Mesendoderm (in vitro differentiated cells): ENCODE measurements at regions not wholly inside any gene's neighbourhood (a gene's known extent, or its start where the extent isn't known, plus 50 kb on each side); places are given as distances from the start of the nearest gene placed in this dataset.

Experiments
- DNase-seq: peaks from one replicate; pipeline ENCODE4 v3.0.0; 2013
- H2AK5ac ChIP-seq: 2 replicates; pipeline ENCODE4 v1.6.1; 2013; ENCODE audit warnings: low read length, inconsistent platforms
- H2BK120ac ChIP-seq: 2 replicates; pipeline ENCODE4 v1.6.1; 2013; ENCODE audit warnings: low read depth, mild to moderate bottlenecking, low read length, moderate library complexity, mixed read lengths
- H2BK15ac ChIP-seq: replicated peaks from 2 replicates; pipeline ENCODE4 v1.6.1; 2013; ENCODE audit warnings: low read depth, mild to moderate bottlenecking, moderate library complexity
- H2BK5ac ChIP-seq: 2 replicates; pipeline ENCODE4 v1.6.1; 2013; ENCODE audit warnings: low read length, inconsistent platforms
- H3K18ac ChIP-seq: 2 replicates; pipeline ENCODE4 v1.6.1; 2013; ENCODE audit warnings: mild to moderate bottlenecking, low read length, mixed read lengths
- H3K23ac ChIP-seq: one replicate; pipeline ENCODE4 v1.6.1; 2013; ENCODE audit warnings: low read length
- H3K27ac ChIP-seq: 2 replicates; pipeline ENCODE4 v1.5.1; 2013; ENCODE audit warnings: low read depth, mild to moderate bottlenecking, inconsistent platforms, low read length, moderate library complexity
- H3K27me3 ChIP-seq: 2 replicates; pipeline ENCODE4 v1.6.1; 2013; ENCODE audit warnings: low read length, control low read depth, mild to moderate bottlenecking, inconsistent platforms; ENCODE audit not compliant: insufficient read depth, poor library complexity
- H3K36me3 ChIP-seq: 2 replicates; pipeline ENCODE4 v1.6.1; 2013; ENCODE audit warnings: low read length, inconsistent platforms; ENCODE audit not compliant: control insufficient read depth, insufficient read depth
- H3K4ac ChIP-seq: one replicate; pipeline ENCODE4 v1.6.1; 2013; ENCODE audit warnings: low read depth, mild to moderate bottlenecking, low read length, moderate library complexity
- H3K4me1 ChIP-seq: 2 replicates; pipeline ENCODE4 v1.6.1; 2013; ENCODE audit warnings: low read depth, low read length, inconsistent platforms; ENCODE audit not compliant: control insufficient read depth
- H3K4me2 ChIP-seq: 2 replicates; pipeline ENCODE4 v1.6.1; 2013; ENCODE audit warnings: low read length
- H3K4me3 ChIP-seq: 2 replicates; pipeline ENCODE4 v1.5.1; 2013; ENCODE audit warnings: mild to moderate bottlenecking, low read length
- H3K56ac ChIP-seq: one replicate; pipeline ENCODE4 v1.6.1; 2013; ENCODE audit warnings: low read length
- H3K79me1 ChIP-seq: 2 replicates; pipeline ENCODE4 v1.6.1; 2013; ENCODE audit warnings: low read length, inconsistent platforms
- H3K79me2 ChIP-seq: 2 replicates; pipeline ENCODE4 v1.6.1; 2013; ENCODE audit warnings: mild to moderate bottlenecking, low read length; ENCODE audit not compliant: control insufficient read depth, insufficient read depth
- H3K9ac ChIP-seq: 2 replicates; pipeline ENCODE4 v1.6.1; 2013; ENCODE audit warnings: low read length, inconsistent platforms
- H4K5ac ChIP-seq: one replicate; pipeline ENCODE4 v1.6.1; 2013; ENCODE audit warnings: low read length
- H4K8ac ChIP-seq: one replicate; pipeline ENCODE4 v1.6.1; 2013; ENCODE audit warnings: low read depth, mild to moderate bottlenecking, control low read depth, low read length, moderate library complexity
- WGBS: extraction: QIAGEN DNeasy Blood & Tissue Kit; methylation state at CpG from one replicate; pipeline ENCODE4 v1.1.7; 2013; ENCODE audit warnings: low lambda C conversion rate, missing lambda C conversion rate; ENCODE audit not compliant: insufficient coverage; ENCODE audit errors: extremely low coverage; 5-methylcytosine and 5-hydroxymethylcytosine counted together

DNA sequence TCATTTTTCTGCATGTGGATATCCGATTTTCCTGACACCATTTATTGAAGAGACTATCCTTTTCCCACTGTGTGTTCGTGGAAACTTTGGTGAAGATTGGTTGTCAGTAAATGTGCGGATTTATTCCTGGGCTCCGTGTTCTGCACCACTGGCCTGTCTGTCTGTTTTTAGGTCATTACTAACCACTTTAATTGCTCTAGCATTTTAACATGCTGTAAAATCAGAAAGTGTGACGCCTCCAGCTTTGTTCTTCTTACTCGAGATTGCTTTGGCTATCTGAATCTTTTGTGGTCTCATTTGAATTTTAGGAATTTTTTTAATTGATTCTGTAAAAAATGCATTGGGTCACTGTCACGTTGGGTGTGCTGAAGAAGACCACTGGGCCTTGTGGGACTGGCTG is 1458.7 kb downstream of the AACS start:
- Histone ChIP-seq H3K4me1 (no peaks in the 10 kb centered on the region), H3K18ac (no peak overlapping the region), H3K27ac (no peak overlapping the region), H3K36me3 (no peaks in the 10 kb centered on the region), H3K4me3 (no peak overlapping the region), H2BK5ac (no peak overlapping the region), H3K23ac (no peak overlapping the region), H2BK15ac (no peak overlapping the region), H3K79me2 (no peaks in the 10 kb centered on the region), H3K4me2 (no peak overlapping the region), H4K5ac (no peak overlapping the region), H4K8ac (no peak overlapping the region), H3K4ac (no peak overlapping the region), H2AK5ac (no peak overlapping the region), H2BK120ac (no peak overlapping the region), H3K9ac (no peak overlapping the region), H3K79me1 (no peaks in the 10 kb centered on the region), H3K27me3 (no peaks in the 10 kb centered on the region), H3K56ac (no peak overlapping the region)
- no peak for DNase-seq
- no CpG with 5 or more reads among the region's 7 CpGs for WGBS

DNA sequence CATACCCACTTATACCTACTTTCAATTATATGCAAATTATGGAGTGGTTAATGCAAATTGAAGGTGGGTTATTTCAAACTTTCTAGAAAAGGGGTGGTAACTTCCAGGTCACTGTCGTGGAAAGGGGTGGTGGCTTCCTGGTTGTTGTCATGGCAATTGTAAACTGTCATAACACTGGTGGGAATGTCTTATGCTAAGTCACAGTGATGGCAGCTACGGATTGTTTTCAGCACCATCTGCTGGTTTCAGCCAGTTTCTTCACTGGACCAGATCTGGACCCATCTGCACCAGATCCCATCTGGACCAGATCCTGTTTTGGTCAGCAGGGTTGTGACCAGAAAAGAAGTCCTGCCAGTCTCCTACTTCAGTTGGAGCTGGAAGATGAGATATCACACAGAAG is 1469.3 kb downstream of the AACS start:
- H3K9ac ChIP-seq, result no peak overlapping the region
- peak; percentile 62 for DNase-seq
- no CpG with 5 or more reads among the region's 2 CpGs for WGBS
- H3K36me3 ChIP-seq, result no peaks in the 10 kb centered on the region
- no peak overlapping the region for H2BK120ac ChIP-seq
- no peak overlapping the region for H3K4me2 ChIP-seq
- H3K4me3 ChIP-seq, result no peak overlapping the region
- H3K4me1 ChIP-seq, result no peaks in the 10 kb centered on the region
- no peaks in the 10 kb centered on the region for H3K27me3 ChIP-seq
- H3K27ac ChIP-seq, result no peak overlapping the region
- no peak overlapping the region for H4K8ac ChIP-seq
- H4K5ac ChIP-seq, result no peak overlapping the region
- no peak overlapping the region for H2BK5ac ChIP-seq
- H3K79me1 ChIP-seq, result no peaks in the 10 kb centered on the region
- no peak overlapping the region for H2AK5ac ChIP-seq
- no peaks in the 10 kb centered on the region for H3K79me2 ChIP-seq
- H3K56ac ChIP-seq, result no peak overlapping the region
- H3K18ac ChIP-seq, result no peak overlapping the region
- no peak overlapping the region for H2BK15ac ChIP-seq
- H3K4ac ChIP-seq, result no peak overlapping the region
- H3K23ac ChIP-seq, result no peak overlapping the region

DNA sequence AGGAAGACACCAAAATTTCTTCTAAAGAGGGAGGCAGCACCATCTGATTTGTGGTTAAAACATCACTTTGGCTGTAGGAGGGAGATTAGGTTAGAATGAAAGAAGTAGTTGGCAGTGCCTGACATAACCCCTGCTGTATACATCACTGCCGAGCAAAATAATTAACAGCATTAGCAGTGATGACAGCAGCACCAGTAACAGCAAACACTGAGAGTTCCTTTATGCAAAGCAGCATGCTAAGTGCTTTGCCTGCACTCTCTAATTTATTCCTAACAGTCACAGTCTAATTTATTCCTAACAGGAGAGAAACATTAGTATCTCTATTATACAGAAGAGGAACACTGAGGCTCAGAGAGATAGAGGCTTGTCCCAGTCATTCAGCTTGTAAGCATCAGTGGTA is 1469.7 kb downstream of the AACS start:
- Histone ChIP-seq H3K4me1 (no peaks in the 10 kb centered on the region), H4K5ac (no peak overlapping the region), H3K79me2 (no peaks in the 10 kb centered on the region), H4K8ac (no peak overlapping the region), H3K27me3 (no peaks in the 10 kb centered on the region), H3K4me3 (no peak overlapping the region), H3K4ac (no peak overlapping the region), H3K36me3 (no peaks in the 10 kb centered on the region), H2AK5ac (no peak overlapping the region), H3K23ac (no peak overlapping the region), H3K27ac (no peak overlapping the region), H2BK5ac (no peak overlapping the region), H3K18ac (no peak overlapping the region), H2BK15ac (no peak overlapping the region), H3K4me2 (no peak overlapping the region), H3K56ac (no peak overlapping the region), H3K9ac (no peak overlapping the region), H3K79me1 (no peaks in the 10 kb centered on the region), H2BK120ac (no peak overlapping the region)
- no peak for DNase-seq
- no CpG with 5 or more reads among the region's 1 CpG for WGBS

DNA sequence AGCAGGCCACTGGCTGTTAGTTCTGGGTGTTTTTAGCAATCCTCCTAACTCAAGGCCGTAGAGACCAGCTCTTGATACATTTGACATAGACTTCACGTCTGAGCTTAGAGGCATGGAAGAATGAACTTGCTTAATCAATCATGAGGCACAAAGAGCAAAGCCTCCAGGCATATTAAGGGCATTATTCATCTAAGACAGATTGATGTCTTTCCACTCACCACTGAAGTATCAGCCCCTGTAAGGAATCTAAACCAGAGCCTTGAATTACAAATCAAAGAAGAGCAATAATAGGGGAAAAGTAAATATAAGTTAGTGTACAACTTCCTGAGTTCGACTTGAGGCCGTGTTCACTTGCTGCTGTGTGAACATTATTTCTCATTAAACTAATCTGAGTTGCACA is 1470.7 kb downstream of the AACS start:
- Histone ChIP-seq H3K36me3 (no peaks in the 10 kb centered on the region), H2BK15ac (no peak overlapping the region), H3K56ac (no peak overlapping the region), H4K5ac (no peak overlapping the region), H3K79me2 (no peaks in the 10 kb centered on the region), H3K4me1 (no peaks in the 10 kb centered on the region), H2BK120ac (no peak overlapping the region), H4K8ac (no peak overlapping the region), H3K27me3 (no peaks in the 10 kb centered on the region), H3K4me2 (no peak overlapping the region), H3K4me3 (no peak overlapping the region), H3K79me1 (no peaks in the 10 kb centered on the region), H2BK5ac (no peak overlapping the region), H2AK5ac (no peak overlapping the region), H3K9ac (no peak overlapping the region), H3K18ac (no peak overlapping the region), H3K23ac (no peak overlapping the region), H3K4ac (no peak overlapping the region), H3K27ac (no peak overlapping the region)
- WGBS, result no CpG with 5 or more reads among the region's 4 CpGs
- no peak for DNase-seq

DNA sequence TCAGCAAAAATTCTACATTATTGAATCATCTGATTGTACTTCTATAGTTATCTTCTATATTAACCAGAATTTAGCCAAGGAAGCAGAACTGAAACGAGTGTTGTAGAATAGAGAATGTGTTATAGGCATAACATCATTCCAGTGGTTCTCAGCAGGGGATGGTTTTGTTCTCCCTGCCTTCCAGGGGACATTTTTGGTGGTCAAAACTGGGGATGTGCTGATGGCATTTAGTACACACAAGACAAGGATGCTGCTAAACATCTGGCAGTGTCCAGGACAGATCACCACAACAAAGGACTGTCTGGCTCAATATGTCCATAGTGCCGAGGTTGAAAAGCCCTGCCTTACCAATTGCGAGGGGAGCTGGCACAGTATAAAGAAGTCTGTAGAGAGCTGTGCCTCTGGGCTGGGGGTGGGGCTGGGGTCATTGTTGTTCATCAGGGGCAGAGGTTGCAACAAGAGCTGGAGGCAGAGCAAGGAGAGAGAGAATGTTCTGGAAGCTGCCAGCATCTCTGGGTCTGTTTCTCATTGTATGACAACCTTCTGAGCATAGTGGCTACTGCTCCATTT is 1472.8 kb downstream of the AACS start:
- no peaks in the 10 kb centered on the region for H3K79me1 ChIP-seq

DNA sequence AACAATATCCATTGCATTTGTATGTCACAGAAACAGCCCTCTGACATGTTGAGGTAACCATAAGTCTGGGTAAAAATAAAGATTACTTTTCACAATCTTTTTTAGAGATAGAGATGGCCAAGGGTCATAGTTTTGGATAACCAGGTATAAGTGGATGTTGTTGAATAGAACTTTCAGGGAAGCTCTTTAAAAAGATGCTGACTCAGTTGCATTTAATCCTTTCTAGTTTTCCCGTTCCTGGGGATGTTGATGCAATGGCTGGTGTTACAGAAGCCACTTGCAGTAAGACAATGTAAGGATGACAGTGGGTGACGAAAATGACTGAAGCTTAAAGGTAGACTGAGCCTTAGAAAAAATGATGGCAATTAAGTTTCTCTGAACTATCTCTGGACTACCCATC is 1473.7 kb downstream of the AACS start:
- Histone ChIP-seq H3K4ac (no peak overlapping the region), H3K56ac (no peak overlapping the region), H3K79me2 (no peaks in the 10 kb centered on the region), H3K79me1 (no peaks in the 10 kb centered on the region), H3K36me3 (no peaks in the 10 kb centered on the region), H3K4me3 (no peak overlapping the region), H2BK5ac (no peak overlapping the region), H3K9ac (no peak overlapping the region), H2BK120ac (no peak overlapping the region), H2BK15ac (no peak overlapping the region), H4K5ac (no peak overlapping the region), H4K8ac (no peak overlapping the region), H2AK5ac (no peak overlapping the region), H3K4me2 (no peak overlapping the region), H3K4me1 (no peaks in the 10 kb centered on the region), H3K27ac (no peak overlapping the region), H3K27me3 (no peaks in the 10 kb centered on the region), H3K18ac (no peak overlapping the region), H3K23ac (no peak overlapping the region)
- DNase-seq, result no peak
- no CpG with 5 or more reads among the region's 2 CpGs for WGBS

More for the DNA sequence above, 1472.8 kb downstream of the AACS start:
- no peak overlapping the region for H3K56ac ChIP-seq
- no CpG with 5 or more reads among the region's 3 CpGs for WGBS
- H3K79me2 ChIP-seq, result no peaks in the 10 kb centered on the region
- no peak overlapping the region for H4K5ac ChIP-seq
- H3K27me3 ChIP-seq, result no peaks in the 10 kb centered on the region
- no peak overlapping the region for H2BK15ac ChIP-seq
- H3K4me1 ChIP-seq, result no peaks in the 10 kb centered on the region
- H4K8ac ChIP-seq, result no peak overlapping the region
- H2BK5ac ChIP-seq, result no peak overlapping the region
- H3K36me3 ChIP-seq, result no peaks in the 10 kb centered on the region
- H3K27ac ChIP-seq, result no peak overlapping the region
- no peak overlapping the region for H3K18ac ChIP-seq
- no peak for DNase-seq
- H2BK120ac ChIP-seq, result no peak overlapping the region
- no peak overlapping the region for H3K23ac ChIP-seq
- no peak overlapping the region for H3K9ac ChIP-seq
- no peak overlapping the region for H2AK5ac ChIP-seq
- H3K4me2 ChIP-seq, result no peak overlapping the region
- H3K4me3 ChIP-seq, result no peak overlapping the region
- no peak overlapping the region for H3K4ac ChIP-seq
